GM19455 (cell line): ENCODE measurements at regions not wholly inside any gene's neighbourhood (a gene's known extent, or its start where the extent isn't known, plus 50 kb on each side); places are given as distances from the start of the nearest gene placed in this dataset.

Experiments used
- ATAC-seq: cut with Tn5 transposase; IDR thresholded peaks from one replicate; pipeline ENCODE4 v1.9.1; 2021; ENCODE audit not compliant: unreplicated experiment

DNA sequence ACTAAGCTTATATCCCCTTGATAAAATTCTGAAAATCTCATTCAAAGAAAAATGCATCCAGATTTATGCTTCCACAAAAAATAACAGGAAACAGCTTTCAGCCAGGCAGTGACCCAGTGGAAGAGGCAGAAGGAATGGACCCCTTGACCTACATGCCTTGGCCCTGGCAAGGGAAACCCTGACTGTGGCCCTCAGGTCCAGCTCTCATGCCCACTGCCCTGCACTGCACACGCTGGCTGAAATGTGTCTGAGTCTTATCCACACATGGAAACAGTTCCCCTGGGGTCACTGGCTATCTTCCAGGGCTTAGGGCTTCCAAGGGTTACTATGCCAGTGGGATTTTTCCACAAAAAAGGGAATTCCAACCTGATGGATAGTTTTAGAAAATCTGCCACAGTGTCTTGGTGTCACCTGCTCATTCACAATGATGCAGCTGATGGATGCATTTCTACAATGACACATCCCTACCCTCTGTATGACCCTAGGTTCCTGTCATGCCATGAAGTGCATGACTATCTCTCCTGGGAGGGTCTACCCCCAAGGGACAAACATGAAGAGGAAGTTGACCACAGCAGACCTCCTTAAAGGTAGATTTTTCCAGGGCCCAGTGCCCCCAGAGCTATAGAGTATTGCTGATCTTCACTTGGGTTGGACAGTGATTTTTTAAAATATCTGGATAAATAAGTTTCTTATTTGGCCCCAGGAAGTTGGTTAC, 121.9 kb upstream of the CD93 start:
- ATAC-seq = no peak

DNA sequence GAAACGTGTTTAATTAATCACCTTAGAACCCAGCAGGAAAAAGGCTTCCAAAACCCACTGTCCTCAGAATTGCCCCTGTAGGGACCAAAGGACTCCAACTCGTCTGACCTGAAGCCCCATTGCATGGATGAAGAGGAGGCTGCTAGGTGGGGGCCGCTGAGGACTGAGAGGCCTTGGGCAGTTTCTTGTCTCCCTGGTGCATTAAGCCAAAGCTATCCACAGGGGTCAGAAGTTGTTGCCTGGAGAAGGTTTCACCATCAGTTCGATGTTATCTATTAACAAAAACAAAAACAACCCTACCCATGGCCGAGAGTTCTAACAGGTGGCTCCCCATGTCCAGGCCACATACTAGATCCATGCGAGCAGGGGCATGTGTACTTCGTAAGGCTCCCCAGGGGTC, 120.9 kb upstream of the CD93 start:
- ATAC-seq = no peak

DNA sequence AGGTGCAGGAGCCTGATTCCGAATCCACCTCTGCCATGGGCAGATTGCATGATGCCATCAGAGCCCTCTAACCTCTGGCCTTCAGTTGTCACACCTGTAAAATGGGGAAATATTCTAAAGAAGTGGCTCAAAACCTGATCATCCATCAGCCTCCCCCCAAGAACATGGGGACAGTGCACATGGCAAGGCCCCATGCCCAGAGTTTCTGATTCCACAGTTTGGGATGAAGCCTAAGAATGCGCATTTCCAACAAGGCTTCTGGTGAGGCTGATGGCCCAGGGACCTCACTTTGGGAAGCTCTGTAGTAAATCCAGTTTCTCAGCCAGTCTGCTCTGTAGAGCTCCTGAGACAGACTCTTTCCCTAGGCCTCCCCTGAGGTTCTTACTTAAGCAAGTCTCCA, 119.9 kb upstream of the CD93 start:
- no peak for ATAC-seq

DNA sequence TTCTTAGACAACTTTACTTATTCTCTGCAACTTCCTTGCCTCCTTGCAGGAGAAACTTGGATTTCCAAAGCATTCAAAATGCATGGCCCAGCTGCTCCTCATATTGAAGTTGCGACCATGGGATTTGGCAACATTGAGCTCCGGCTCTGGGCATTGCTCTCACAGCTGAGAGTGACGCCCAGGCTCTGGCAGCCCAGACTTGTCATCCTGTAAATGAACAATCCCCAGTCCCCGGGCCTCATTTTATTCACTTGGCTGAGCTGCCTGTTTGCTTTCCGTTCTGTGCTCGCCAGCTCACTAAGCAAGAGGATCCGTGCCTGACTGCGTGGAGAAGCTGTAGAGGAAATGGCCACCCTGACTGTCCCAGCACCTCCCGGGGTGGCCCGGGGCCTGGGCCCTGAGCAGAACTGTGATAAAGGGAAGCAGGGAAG, 119.5 kb upstream of the CD93 start:
- ATAC-seq = no peak

DNA sequence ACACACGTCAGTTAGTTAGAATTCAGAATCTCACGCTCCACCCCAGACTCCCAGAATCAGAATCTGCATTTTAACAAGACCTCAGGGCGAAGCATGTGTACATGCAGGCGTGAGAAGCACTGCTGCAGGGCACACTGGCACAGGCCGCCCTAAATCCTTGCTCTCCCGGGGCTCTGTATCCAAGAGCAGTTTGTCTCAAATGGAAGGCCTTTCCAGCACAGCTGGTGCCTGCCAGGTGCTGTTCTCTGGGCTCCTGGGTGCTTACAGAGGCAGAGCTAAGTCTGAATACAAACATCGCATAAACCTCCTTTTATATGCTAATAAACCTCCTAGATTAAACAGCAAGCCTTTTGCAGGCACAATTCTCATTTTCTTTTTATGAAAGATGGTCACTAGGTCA, 119.1 kb upstream of the CD93 start:
- ATAC-seq = no peak

DNA sequence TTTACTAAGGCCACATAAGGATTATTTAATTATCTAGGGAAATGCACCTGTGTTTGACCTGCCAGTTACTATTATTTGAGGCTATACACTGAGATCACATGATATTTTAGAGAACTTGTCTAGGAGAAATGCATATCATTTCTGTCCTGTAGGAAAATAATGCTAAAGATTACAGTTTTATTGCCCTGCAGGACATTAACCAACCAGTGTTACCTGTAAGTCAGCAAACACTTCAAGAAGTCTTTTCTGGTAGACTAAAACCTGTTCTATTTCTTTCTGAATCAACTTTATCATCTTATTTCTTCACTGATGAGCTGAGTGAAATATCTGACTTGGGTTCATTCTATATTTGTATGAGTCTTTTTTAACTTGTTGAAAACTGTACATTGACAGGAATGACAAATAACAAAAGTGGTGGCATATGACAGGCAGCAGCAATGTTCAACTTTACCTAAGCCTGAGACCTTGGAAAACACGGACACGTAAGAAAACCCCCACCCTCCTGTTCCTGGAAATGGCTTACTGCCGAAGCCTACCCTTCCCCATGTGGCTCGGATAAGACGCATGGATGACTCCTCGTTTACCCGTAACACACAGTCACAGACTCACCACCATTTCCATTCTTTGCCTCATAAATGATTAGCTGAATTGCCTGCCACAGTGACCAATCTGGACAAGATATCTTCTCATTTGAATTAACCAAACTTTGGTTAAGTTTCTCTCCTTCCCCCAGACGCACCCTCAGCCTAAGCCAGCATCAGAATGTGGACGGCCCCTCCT, 118.0 kb upstream of the CD93 start:
- ATAC-seq = no peak

DNA sequence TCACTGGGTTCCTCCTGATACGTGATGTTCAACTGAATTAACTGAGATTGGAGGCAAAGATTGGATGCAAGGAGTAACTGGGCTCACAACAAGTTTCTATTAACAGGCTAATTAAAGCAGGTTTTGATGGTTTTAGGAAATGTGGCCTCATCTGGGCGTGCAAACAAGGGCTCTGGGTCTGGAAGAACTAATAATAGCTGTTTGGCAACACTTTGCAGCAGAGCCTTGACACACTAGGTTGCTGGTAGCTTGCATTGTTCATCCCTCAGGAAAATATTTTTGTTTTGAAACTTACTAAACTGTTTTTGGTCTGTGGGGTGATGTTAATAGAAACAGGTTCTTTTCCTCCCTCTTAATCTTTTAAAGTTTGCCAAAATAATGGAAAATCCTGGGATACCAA, 117.2 kb upstream of the CD93 start:
- no peak for ATAC-seq

DNA sequence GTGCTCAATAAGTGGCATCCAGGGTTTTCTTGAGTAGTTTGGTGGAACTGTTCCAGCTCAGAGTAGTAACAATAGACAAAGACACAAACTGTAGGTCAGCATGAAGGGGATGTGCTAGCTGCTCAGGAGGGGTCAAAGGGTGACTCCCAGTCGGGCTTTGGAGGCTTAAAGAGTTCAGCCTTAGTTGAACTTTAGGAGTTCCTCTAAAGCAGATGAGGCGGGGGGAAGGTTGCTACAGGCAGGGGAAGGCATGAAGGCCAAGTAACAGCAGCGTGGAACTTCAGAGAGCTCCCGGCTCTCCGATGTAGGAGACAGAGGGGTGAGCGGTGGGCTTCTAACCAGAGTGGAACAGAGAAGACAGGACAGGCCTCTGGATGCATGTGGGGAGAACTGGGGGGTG, 115.5 kb upstream of the CD93 start:
- no peak for ATAC-seq

DNA sequence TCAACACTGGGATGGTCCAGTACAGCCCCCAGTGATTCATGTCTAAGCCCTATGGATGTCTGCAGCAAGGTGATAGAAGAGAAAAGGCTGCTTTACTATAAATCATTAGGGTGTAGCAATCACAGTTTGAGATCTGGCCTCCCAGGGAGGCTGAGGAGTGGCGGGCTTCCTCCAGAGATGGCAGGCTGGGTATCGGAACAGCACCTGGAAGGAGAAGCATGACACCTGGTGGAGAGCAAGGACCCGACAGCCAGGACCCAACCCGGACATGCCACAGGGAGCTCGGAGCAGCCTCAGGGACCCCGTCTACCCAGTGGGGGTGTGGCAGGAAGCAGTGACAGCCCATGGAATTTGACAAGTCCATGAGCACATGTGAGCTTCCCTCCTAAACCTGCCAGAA, 114.8 kb upstream of the CD93 start:
- no peak for ATAC-seq

DNA sequence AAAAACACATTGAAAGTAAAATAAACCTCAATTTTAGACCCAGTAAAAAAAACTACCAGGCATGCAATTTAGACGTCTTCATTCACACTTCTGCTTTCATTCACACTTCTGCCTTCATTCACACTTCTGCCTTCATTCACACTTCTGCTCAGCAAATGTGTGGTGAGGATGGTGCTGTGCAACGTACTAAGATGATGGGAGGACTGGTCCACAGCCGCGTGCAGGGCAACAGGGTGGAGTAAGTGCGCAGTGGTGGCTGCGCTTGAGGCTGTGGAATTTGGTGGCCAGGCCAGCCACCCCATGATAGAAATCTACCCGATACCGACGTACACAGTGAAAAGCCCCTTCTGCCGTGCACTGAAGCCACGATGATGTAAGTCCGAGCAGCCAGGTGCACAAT, 114.3 kb upstream of the CD93 start:
- ATAC-seq = no peak

DNA sequence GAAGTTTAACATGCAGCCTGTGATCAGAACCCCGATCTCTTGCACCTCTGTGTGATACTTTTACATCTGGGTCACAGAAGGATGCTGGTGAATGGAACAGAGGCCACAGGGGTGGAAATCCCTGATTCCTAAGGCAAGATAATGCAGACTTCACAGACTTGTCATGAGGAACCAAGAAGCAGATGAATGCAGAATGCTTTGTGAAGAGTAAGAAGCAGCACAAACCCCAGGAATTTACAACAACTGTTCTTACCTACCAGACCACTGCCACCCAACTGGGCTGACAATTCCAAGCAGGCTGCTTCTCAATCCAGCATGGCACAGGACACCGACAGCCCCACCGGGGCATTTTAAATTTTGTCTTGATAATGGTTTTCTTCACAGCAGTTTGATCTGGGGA, 113.2 kb upstream of the CD93 start:
- ATAC-seq = no peak

DNA sequence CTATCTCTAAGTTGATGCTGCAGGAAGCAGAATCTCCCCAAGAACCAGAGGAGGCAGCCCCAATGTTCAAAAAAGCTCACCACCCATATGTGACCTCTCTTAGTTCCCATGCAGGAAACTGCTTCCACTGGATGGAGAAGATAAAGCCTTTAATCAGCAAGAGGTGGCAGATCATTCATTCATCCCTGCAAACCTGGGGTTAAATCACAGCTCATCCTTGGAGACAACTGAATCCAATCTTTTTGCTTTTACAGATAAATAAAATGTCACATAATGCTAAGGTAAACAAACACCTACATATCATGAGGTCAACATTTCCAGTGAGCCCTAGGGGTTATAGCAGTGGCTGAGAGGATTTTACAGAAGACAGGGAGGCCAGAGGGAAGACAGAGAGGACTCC, 112.7 kb upstream of the CD93 start:
- no peak for ATAC-seq

DNA sequence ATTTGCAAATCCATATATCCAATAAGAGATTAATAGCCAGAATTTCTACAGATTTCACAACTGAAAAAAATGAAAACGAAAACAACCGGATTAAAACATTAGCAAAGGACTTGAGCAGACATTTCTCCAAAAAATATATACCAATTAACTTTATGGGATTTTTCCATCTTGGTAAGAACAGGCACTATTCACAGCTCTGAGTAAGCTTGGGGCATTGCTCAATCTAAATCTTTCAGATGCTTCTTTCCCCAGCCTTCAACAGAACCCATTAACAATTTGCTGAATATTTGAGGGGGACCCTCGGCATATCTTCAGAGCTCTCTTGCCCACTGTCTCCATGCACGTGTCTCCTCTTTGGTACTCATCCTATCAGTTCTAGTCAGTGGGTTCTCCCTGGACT, 111.7 kb upstream of the CD93 start:
- ATAC-seq = no peak

DNA sequence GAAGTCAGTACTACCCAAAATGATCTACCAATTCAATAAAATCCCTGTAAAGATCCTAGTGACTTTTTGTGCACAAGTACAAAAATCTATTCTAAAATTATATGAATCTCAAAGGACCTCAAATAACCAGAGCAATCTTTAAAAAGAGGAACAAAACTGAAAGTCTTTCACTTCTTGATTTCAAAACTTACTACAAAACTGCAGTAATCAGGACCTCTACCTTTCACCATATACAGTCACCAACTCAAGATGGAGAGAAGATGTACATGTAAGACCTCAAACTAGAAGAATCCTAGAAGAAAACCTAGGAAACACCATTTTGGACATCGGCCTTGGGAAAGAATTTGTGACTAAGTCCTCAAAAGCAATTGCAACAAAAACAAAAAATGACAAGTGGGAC, 109.5 kb upstream of the CD93 start:
- ATAC-seq = no peak

DNA sequence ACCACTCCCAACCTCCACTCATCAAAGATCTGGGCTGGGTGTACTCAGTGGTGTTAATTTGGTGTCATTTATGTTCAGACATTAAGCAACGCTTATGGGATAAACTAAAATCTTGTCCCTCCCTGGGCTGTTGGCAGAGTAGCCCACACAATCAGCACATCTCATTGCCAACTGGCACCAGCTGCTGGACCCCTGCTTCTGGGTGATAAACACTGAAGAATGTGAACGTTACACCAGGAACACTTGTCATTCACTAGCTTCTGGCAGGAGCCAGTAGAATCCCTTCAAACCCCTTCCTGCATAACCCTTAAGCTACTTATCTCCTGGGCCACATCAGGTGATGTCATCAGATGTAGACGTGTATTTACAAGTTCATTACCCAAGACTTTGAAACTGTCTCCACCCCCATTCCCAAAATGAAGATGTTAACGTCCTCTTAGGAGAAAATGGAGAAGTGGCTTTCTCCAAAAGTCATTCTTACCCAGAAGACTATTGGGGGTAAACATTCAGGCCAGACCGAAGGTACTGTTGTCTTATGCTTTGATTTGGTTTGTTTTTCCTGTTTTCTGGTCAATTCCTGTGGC, 107.8 kb upstream of the CD93 start:
- no peak for ATAC-seq

DNA sequence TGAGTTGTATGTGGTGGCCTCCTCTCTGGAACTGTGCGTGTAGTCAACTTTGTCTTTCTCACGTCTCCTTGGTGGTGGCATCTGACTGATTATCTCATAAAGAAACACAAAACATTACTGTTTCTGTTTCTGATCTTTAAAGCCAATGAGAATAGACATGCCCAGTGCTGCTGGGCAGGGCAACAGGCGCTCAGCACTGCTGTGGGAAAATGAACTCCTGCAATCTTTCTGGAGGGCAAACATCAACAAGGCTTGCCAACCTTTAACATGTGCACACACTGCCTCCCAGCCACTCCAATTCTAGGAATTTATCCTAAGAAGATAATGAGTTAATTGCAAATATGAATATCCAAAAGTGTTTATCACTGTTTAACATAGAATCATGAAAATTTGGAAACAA, 106.3 kb upstream of the CD93 start:
- no peak for ATAC-seq

DNA sequence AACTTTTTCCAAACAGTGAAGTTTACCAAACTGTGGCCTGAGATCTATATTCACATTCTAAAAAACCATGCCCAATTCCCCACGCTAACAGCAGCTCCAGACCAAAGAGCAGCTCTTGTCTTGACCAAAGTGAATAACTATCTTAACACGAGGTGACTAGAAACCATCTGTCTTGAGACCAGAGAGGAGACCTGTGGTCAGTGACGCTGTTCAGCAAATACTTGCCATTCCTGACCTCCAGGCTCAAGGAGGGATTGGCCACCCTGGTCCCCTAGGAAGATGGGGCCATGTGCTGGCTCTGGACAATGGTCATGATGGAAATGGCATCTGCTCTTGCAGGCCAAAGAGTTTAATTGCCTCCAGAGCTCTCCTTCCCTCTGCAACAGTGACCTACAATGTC, 104.4 kb upstream of the CD93 start:
- ATAC-seq = no peak

DNA sequence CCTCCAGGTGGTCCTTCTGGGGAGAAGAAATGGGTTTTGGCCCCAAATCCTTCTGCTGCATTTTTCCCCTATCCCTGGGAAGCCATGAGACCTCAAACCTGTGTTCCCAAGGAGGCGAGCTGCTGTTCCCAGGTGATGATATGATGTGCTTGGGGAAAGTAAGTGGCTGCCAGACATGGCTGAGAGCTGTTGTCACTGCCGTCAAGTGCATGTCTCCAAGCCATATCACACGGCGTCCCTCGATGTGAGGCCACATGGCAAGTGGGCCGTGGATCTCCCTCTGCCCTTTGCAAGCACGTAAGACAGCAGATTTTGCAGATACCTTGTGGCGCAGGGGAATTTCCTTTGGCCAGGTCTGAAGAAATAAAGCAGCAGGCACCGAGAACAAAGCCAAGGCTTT, 103.7 kb upstream of the CD93 start:
- ATAC-seq = no peak

DNA sequence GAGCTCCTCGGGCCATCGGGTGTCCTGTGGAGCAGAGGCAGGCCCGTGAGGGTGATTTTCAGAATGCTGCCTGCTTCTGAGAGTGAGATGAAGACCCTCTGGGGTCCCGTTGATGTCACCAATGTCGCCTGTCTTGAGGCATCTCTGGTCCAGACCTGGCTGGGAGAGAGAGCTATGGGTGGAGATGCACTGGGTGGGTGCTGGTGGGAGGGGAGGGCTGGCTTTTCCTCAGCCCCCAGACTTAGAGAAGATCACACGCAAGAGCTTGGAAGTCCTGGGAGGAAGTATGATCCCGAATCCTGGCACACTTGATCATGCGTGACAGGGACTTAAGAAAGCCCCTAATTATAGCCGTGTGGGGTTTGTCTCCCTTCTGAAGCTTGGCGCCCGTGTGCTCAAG, 103.2 kb upstream of the CD93 start:
- no peak for ATAC-seq

DNA sequence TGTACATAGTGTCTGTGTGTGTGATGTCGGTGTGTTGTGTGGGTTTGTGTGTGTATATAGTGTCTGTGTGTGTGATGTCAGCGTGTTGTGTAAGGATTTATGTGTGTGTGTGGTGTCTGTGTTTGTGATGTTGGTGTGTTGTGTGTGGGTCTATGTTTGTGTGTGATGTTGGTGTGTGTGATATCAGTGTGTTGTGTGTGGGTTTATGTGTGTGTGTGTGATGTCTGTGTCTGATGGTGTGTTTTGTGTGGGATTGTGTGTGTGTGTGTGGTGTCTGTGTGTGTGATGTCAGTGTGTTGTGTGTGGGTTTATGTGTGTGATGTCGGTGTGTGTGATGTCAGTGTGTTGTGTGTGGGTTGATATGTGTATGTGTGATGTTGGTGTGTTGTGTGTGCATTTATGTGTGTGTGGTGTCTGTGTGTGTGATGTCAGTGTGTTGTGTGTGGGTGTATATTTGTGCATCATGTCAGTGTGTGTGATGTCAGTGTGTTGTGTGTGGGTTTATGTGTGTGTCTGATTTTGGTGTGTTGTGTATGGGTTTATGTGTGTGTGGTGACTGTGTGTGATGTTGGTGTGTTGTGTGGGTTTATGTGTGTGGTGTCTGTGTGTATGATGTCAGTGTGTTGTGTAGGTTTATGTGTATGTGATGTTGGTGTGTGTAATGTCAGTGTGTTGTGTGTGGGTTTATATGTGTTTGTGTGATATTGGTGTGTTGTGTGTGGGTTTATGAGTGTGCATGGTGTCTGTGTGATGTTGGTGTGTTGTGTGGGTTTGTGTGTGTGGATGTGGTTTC, 102.4 kb upstream of the CD93 start:
- no peak for ATAC-seq

DNA sequence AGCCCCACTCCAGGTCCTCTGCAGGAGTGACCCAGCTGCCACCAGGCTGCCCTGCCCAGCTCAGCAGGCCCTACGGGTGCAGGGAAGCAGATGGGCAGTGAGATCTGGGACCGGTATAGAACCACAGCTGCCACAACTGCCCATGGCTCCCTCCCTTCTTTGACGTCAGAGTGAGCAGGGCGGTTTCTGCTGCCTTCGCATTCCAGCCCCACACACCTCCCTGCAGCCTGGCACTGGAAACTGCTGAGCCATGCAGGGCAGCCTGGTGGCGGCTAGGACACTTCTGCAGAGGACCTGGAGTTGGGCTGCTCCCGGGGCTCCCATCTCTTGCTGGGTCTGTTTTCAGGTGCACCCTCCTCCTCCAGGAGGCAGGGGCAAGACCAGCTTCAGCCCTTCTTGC, 101.6 kb upstream of the CD93 start:
- no peak for ATAC-seq

DNA sequence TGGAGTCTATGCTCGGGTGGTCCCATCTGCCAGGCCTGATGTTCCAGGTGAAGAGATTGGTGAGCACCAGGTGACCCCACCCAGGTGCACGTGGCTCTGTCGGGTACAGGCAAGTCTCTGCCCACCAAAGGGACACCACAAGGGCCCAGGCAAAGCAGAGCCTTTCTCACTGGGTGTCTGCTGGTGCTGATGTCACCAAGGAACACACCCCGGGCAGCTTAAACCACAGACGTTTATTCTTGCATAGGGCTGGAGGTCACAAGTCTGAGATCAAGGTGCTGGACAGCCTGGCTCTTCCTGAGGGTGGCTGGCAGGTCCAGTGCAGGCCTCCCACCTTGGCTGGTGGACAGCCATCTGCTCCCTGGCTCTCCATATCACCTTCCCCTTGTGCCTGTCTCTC, 100.7 kb upstream of the CD93 start:
- ATAC-seq = no peak
